H1 (cell line): ENCODE measurements at regions not wholly inside any gene's neighbourhood (a gene's known extent, or its start where the extent isn't known, plus 50 kb on each side); places are given as distances from the start of the nearest gene placed in this dataset.

ENCODE experiments used
- CBX5 ChIP-seq: fragments of 300-800, 300-1000 bp; sonication (generic); IDR thresholded peaks from 2 replicates; pipeline ENCODE4 v1.7.1; 2016; ENCODE audit warnings: antibody characterized with exemption, low read length, low read depth
- CEBPB ChIP-seq: IDR thresholded peaks from 2 replicates; pipeline ENCODE4 v1.6.1; 2012; ENCODE audit warnings: low read depth, low read length
- CTCF ChIP-seq, 3 experiments: IDR thresholded peaks; 1 replicate in 2 of 3; 2 replicates in 1 of 3; pipeline versions ENCODE4 v1.5.1 to v1.6.1; 2011; ENCODE audit warnings: low read length in 3 of 3, mild to moderate bottlenecking in 3 of 3, inconsistent platforms in 2 of 3, low read depth in 1 of 3, moderate library complexity in 1 of 3; ENCODE audit not compliant: insufficient read depth in 1 of 3; ENCODE audit errors: control extremely low read depth in 1 of 3
- EZH2 ChIP-seq: fragments of 200-600 bp; sonication (generic); IDR thresholded peaks from 2 replicates; pipeline ENCODE4 v1.7.1; 2012; ENCODE audit warnings: low read depth, mild to moderate bottlenecking, moderate library complexity, low read length, inconsistent platforms; ENCODE audit not compliant: severe bottlenecking
- JUN ChIP-seq: IDR thresholded peaks from 2 replicates; pipeline ENCODE4 v1.6.1; 2011; ENCODE audit warnings: low read depth, mild to moderate bottlenecking, improper control_type of control experiment, low read length
- MAX ChIP-seq: IDR thresholded peaks from 2 replicates; pipeline ENCODE4 v1.6.1; 2012; ENCODE audit warnings: inconsistent platforms
- NRF1 ChIP-seq: IDR thresholded peaks from 2 replicates; pipeline ENCODE4 v1.6.1; 2011; ENCODE audit warnings: mild to moderate bottlenecking, low read depth, low read length, improper control_type of control experiment
- POLR2A ChIP-seq, 2 experiments: IDR thresholded peaks; 1 replicate in 1 of 2; 2 replicates in 1 of 2; pipeline ENCODE4 v1.6.1; 2011; ENCODE audit warnings: low read depth in 2 of 2, low read length in 2 of 2, mild to moderate bottlenecking in 2 of 2; ENCODE audit errors: control extremely low read depth in 1 of 2
- RFX5 ChIP-seq: IDR thresholded peaks from 2 replicates; pipeline ENCODE4 v1.6.1; 2011; ENCODE audit warnings: low read depth, low read length, improper control_type of control experiment, borderline replicate concordance
- YY1 ChIP-seq: IDR thresholded peaks from 2 replicates; pipeline ENCODE4 v1.6.1; 2011; ENCODE audit warnings: low read depth, mild to moderate bottlenecking, low read length
- ZNF274 ChIP-seq: IDR thresholded peaks from 2 replicates; pipeline ENCODE4 v1.7.0; 2012; ENCODE audit warnings: low read length, borderline replicate concordance; ENCODE audit errors: extremely low read depth
- TF ChIP-seq, protein P1 (sequence below): IDR thresholded peaks from 2 replicates; pipeline ENCODE4 v1.6.1; 2012; ENCODE audit warnings: low read length, inconsistent platforms

DNA sequence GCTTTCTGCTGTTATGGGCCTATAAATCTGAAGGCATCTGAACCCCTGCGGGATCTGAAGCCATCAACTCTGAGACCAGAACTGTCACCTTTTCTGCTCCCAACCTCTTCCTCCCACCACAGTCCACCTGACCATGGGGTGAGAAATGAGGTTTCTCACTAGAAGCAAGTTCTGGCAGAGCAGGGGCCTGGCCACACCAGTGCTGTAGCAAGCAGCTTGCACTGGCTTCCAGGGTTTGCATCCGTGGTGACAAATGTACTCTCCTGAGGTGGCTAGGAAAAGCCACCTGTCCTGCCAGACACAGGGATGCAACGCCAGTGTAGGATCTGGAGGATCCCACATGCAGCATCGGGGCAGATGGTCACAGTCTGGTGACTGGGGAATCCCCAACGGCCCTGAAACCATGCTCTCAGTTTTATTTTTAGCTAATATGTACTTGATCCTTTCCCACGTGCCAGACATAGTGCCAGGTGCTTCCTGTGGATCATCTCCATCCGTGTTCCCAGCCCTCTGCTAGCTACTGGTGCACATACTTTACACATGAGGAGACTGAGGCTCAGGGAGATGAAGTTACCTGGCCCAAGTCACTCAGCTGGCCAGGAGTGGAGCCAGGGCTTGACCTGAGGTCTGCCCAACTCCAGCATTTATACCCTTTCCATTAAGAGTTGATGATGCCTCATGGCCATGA, 122.1 kb upstream of the SPACA1 start:
- no peak for TF ChIP-seq MAX
- no peak for TF ChIP-seq JUN
- TF ChIP-seq RFX5 = no peak
- TF ChIP-seq POLR2A (IDR thresholded peaks at IDR 0.05; ENCODE audit: control extremely low read depth in 1 of 2, low read depth in 2 of 2, low read length in 2 of 2) = no peak
- no peak for TF ChIP-seq CTCF (IDR thresholded peaks at IDR 0.05; ENCODE audit: control extremely low read depth in 1 of 3, insufficient read depth in 1 of 3, low read depth in 1 of 3, low read length in 3 of 3)
- TF ChIP-seq CBX5 = no peak
- TF ChIP-seq, protein P1, sequence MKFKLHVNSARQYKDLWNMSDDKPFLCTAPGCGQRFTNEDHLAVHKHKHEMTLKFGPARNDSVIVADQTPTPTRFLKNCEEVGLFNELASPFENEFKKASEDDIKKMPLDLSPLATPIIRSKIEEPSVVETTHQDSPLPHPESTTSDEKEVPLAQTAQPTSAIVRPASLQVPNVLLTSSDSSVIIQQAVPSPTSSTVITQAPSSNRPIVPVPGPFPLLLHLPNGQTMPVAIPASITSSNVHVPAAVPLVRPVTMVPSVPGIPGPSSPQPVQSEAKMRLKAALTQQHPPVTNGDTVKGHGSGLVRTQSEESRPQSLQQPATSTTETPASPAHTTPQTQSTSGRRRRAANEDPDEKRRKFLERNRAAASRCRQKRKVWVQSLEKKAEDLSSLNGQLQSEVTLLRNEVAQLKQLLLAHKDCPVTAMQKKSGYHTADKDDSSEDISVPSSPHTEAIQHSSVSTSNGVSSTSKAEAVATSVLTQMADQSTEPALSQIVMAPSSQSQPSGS = no peak
- no peak for TF ChIP-seq NRF1
- no peak for TF ChIP-seq CEBPB
- no peak for TF ChIP-seq YY1
- TF ChIP-seq EZH2 = no peak
- no peak for TF ChIP-seq ZNF274
